ENCODE measurements at regions not wholly inside any gene's neighbourhood (a gene's known extent, or its start where the extent isn't known, plus 50 kb on each side); places are given as distances from the start of the nearest gene placed in this dataset.

DNA sequence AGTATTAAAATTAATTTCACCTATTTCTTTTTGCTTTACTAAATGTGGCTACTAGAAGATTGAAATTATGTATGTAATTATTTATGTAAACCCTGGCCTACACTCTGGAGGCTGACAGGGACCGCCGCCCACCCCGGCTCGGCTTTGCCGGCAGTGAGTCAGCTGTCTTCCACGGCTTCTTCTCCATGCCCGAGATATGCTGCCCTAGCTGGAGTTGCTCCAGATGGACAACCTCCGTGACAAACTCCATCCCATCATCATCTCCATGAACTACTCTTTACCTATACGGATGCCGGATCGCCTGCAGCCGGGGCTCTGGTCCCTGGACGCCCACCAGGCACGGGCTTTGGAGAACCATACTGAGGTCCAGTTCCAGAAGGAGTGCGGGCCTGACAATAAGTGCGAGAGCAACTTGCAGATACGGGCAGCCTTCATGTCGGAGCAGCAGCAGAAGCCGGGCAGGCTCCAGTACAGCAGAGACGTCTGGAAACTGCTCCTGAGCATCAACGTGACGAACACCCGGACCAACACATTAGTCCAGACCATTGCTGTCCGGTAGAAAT is 86.9 kb upstream of the NID2 start:
- Mint-ChIP-seq H3K27me3 (peaks cover 6% of the 10 kb centered on the region), H3K4me3 (no peak overlapping the region), H3K9me3 (no peaks in the 10 kb centered on the region), H3K36me3 (ENCODE audit: low read depth) (no peaks in the 10 kb centered on the region), H3K27ac (no peak overlapping the region), H3K4me1 (ENCODE audit: low read depth) (peaks cover 21% of the 10 kb centered on the region)
- TF ChIP-seq, protein P1, sequence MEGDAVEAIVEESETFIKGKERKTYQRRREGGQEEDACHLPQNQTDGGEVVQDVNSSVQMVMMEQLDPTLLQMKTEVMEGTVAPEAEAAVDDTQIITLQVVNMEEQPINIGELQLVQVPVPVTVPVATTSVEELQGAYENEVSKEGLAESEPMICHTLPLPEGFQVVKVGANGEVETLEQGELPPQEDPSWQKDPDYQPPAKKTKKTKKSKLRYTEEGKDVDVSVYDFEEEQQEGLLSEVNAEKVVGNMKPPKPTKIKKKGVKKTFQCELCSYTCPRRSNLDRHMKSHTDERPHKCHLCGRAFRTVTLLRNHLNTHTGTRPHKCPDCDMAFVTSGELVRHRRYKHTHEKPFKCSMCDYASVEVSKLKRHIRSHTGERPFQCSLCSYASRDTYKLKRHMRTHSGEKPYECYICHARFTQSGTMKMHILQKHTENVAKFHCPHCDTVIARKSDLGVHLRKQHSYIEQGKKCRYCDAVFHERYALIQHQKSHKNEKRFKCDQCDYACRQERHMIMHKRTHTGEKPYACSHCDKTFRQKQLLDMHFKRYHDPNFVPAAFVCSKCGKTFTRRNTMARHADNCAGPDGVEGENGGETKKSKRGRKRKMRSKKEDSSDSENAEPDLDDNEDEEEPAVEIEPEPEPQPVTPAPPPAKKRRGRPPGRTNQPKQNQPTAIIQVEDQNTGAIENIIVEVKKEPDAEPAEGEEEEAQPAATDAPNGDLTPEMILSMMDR (IDR thresholded peaks at IDR 0.05): no peak
- intact Hi-C loops (cut with DNase I, micrococcal nuclease): no loop called here
- ChIA-PET POLR2A (no interaction called here), CTCF (no interaction called here)
- H3K27me3 ChIP-seq (ENCODE audit: control insufficient read depth in 1 of 2, insufficient read depth in 2 of 2, low read length in 2 of 2): no peaks in the 10 kb centered on the region
- DNase-seq (no peak), ATAC-seq (ENCODE audit: poor library complexity) (no peak)
- H3K4me3 ChIP-seq (ENCODE audit: low read length): no peak overlapping the region
- H3K36me3 ChIP-seq (ENCODE audit: insufficient read depth, low read length): no peaks in the 10 kb centered on the region
- no peak overlapping the region for H3K27ac ChIP-seq (ENCODE audit: low read depth in 1 of 2, low read length in 2 of 2)
- no peaks in the 10 kb centered on the region for H3K9me3 ChIP-seq (ENCODE audit: control insufficient read depth in 1 of 2, insufficient read depth in 1 of 2, low read length in 2 of 2)
- H3K4me1 ChIP-seq (ENCODE audit: insufficient read depth, low read length): peaks cover 8% of the 10 kb centered on the region

DNA sequence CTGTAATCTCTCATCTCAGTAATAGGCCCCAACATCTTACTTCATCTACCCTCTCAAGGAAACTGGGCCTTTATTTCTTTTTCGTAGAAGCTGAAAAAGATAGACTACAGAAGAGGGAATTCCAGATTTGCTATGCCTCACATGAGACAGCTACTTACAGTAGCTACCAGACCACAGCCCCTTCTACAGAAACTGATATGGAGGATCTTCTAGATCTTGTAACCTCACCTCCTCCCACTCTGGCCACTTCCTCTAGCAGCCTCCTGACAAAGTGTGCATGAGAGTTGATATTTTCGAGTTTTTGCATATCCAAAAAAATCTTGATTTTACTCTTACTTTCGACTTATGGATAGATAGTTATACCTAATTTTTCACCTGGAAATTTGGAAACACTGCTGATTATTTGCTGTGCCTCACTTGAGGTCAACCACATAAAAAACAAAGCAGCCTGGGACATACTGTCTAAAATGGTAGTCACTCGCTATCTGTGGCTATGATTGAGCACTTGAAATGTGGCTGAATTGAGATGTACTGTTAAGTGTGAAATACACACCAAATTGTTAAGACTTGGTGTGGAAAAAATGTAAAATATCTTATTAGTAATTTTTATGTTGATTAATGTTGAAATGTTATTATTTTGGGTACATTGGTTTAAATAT is 86.3 kb upstream of the NID2 start:
- no peak overlapping the region for H3K27ac Mint-ChIP-seq
- peaks cover 6% of the 10 kb centered on the region for H3K27me3 Mint-ChIP-seq
- no peaks in the 10 kb centered on the region for H3K27me3 ChIP-seq (ENCODE audit: control insufficient read depth in 1 of 2, insufficient read depth in 2 of 2, low read length in 2 of 2)
- no peaks in the 10 kb centered on the region for H3K9me3 ChIP-seq (ENCODE audit: control insufficient read depth in 1 of 2, insufficient read depth in 1 of 2, low read length in 2 of 2)
- no peaks in the 10 kb centered on the region for H3K36me3 Mint-ChIP-seq (ENCODE audit: low read depth)
- peaks cover 21% of the 10 kb centered on the region for H3K4me1 Mint-ChIP-seq (ENCODE audit: low read depth)
- DNase-seq (peak in 2 of 14 experiments; percentile 5 to 67), ATAC-seq (ENCODE audit: poor library complexity) (no peak)
- no peak overlapping the region for H3K4me3 Mint-ChIP-seq
- H3K27ac ChIP-seq (ENCODE audit: low read depth in 1 of 2, low read length in 2 of 2): peak overlapping the region in 1 of 2 donors; percentile 11
- intact Hi-C loops (cut with DNase I, micrococcal nuclease): no loop called here
- no peaks in the 10 kb centered on the region for H3K9me3 Mint-ChIP-seq
- POLR2A ChIA-PET: no interaction called here
- H3K4me1 ChIP-seq (ENCODE audit: insufficient read depth, low read length): peaks cover 8% of the 10 kb centered on the region
- no peak overlapping the region for H3K4me3 ChIP-seq (ENCODE audit: low read length)
- no peaks in the 10 kb centered on the region for H3K36me3 ChIP-seq (ENCODE audit: insufficient read depth, low read length)
- CTCF ChIA-PET: no interaction called here
- TF ChIP-seq, protein P1 (IDR thresholded peaks at IDR 0.05): no peak

DNA sequence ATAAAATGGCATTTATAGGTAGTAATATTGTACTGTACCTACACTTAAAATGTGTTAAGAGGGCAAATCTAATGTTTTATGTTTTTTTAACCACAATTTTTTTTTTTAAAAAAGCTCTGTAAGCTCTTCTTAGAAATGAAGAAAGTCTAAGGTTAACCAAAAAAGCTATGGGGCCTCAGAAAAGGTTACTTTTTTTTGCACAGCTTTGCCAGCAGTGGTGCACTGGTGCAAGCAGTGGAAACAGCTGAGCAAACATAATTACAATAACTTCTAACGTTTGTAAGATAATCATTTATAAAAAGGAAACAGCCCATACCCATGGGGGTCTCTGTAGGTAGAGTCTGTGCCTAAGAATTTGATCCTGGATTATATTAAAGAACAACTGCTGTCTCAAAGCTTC is 85.1 kb upstream of the NID2 start:
- H3K9me3 Mint-ChIP-seq: no peaks in the 10 kb centered on the region
- H3K4me1 Mint-ChIP-seq (ENCODE audit: low read depth): peaks cover 21% of the 10 kb centered on the region
- DNase-seq (peak in 1 of 14 experiments; percentile 51), ATAC-seq (ENCODE audit: poor library complexity) (no peak)
- CTCF ChIA-PET: interaction anchor here (0.8 to 1.0 kb wide), 2 partner anchors 15 to 47 kb away, joined by 3 to 4 read pairs; no protein-coding TSS in a partner anchor
- no peaks in the 10 kb centered on the region for H3K27me3 ChIP-seq (ENCODE audit: control insufficient read depth in 1 of 2, insufficient read depth in 2 of 2, low read length in 2 of 2)
- POLR2A ChIA-PET: no interaction called here
- H3K27me3 Mint-ChIP-seq: peaks cover 6% of the 10 kb centered on the region
- H3K4me1 ChIP-seq (ENCODE audit: insufficient read depth, low read length): peaks cover 8% of the 10 kb centered on the region
- H3K4me3 ChIP-seq (ENCODE audit: low read length): no peak overlapping the region
- no peaks in the 10 kb centered on the region for H3K36me3 Mint-ChIP-seq (ENCODE audit: low read depth)
- H3K9me3 ChIP-seq (ENCODE audit: control insufficient read depth in 1 of 2, insufficient read depth in 1 of 2, low read length in 2 of 2): no peaks in the 10 kb centered on the region
- no peak overlapping the region for H3K27ac Mint-ChIP-seq
- no peak overlapping the region for H3K4me3 Mint-ChIP-seq
- intact Hi-C loops (cut with DNase I, micrococcal nuclease): no loop called here
- TF ChIP-seq, protein P1 (IDR thresholded peaks at IDR 0.05): no peak
- no peak overlapping the region for H3K27ac ChIP-seq (ENCODE audit: low read depth in 1 of 2, low read length in 2 of 2)
- H3K36me3 ChIP-seq (ENCODE audit: insufficient read depth, low read length): no peaks in the 10 kb centered on the region

Measured in CD4-positive, alpha-beta T cell (primary cell).